A673 (cell line): ENCODE measurements at regions not wholly inside any gene's neighbourhood (a gene's known extent, or its start where the extent isn't known, plus 50 kb on each side); places are given as distances from the start of the nearest gene placed in this dataset.

Source experiments
- BruUV-seq: library from RNA; stranded (reverse); fragments of 400-500 nt; replicated peaks from 2 replicates; lab custom pipeline; 2021; lab: Mats Ljungman, UMichigan
- CTCF ChIA-PET: fragments of 300-600 bp; sonication (Branson Sonifier 250); formaldehyde crosslinking; loops from one replicate; lab custom pipeline; 2022; ENCODE audit warnings: antibody characterized with exemption; lab: Charles Lee
- POLR2A ChIA-PET: fragments of 300-600 bp; sonication (Branson Sonifier 250); formaldehyde crosslinking; loops from one replicate; lab custom pipeline; 2022; ENCODE audit warnings: antibody characterized with exemption; ENCODE audit not compliant: low non-redundant PET; lab: Charles Lee
- DNase-seq: peaks from one replicate; pipeline ENCODE4 v3.0.0-alpha.2; 2015; ENCODE audit warnings: low spot score
- H3K27ac ChIP-seq: fragments of 200-600 bp; sonication (generic); 2 replicates; pipeline ENCODE4 v1.5.1; 2016; ENCODE audit warnings: mixed run types, low read depth, mild to moderate bottlenecking, mixed read lengths, antibody characterized with exemption, low read length; ENCODE audit not compliant: poor library complexity, severe bottlenecking
- H3K27me3 ChIP-seq: fragments of 200-600 bp; sonication (generic); replicated peaks from 2 replicates; pipeline ENCODE4 v1.6.1; 2017; ENCODE audit warnings: mixed run types, low read depth, mild to moderate bottlenecking, mixed read lengths, antibody characterized with exemption, low read length; ENCODE audit not compliant: insufficient read depth, poor library complexity
- H3K36me3 ChIP-seq: fragments of 200-600 bp; sonication (generic); 2 replicates; pipeline ENCODE4 v1.6.1; 2016; ENCODE audit warnings: mixed run types, mild to moderate bottlenecking, mixed read lengths, antibody characterized with exemption, low read length; ENCODE audit not compliant: insufficient read depth, poor library complexity, severe bottlenecking
- H3K4me1 ChIP-seq: fragments of 200-600 bp; sonication (generic); 2 replicates; pipeline ENCODE4 v1.6.1; 2017; ENCODE audit warnings: mixed run types, mild to moderate bottlenecking, mixed read lengths, antibody characterized with exemption, low read length; ENCODE audit not compliant: insufficient read depth, poor library complexity, severe bottlenecking
- H3K4me3 ChIP-seq: fragments of 200-600 bp; sonication (generic); 2 replicates; pipeline ENCODE4 v1.5.1; 2016; ENCODE audit warnings: low read depth, mixed run types, mild to moderate bottlenecking, mixed read lengths, low read length; ENCODE audit not compliant: poor library complexity, severe bottlenecking
- H3K9me3 ChIP-seq: fragments of 200-600 bp; sonication (generic); 2 replicates; pipeline ENCODE4 v1.6.1; 2016; ENCODE audit warnings: mixed run types, low read depth, mild to moderate bottlenecking, mixed read lengths, antibody characterized with exemption, low read length; ENCODE audit not compliant: poor library complexity, severe bottlenecking
- CTCF ChIP-seq: fragments of 300-800, 200-600 bp; sonication (generic); conservative IDR thresholded peaks from 2 replicates; pipeline ENCODE4 v1.5.1; 2017; ENCODE audit warnings: low read depth, mild to moderate bottlenecking, antibody characterized with exemption, low read length, moderate library complexity, mixed read lengths
- EZH2 ChIP-seq: fragments of 200-600 bp; sonication (generic); IDR thresholded peaks from 2 replicates; pipeline ENCODE4 v1.6.1; 2017; ENCODE audit warnings: borderline replicate concordance, low read depth, mild to moderate bottlenecking, mixed read lengths, antibody characterized with exemption, low read length; ENCODE audit not compliant: poor library complexity, severe bottlenecking
- intact Hi-C: fragments of 100-400 bp; cut with micrococcal nuclease; formaldehyde crosslinking; loops from one replicate; pipeline ENCODE4 v1.10.0; 2022; ENCODE audit not compliant: unreplicated experiment

- Histone ChIP-seq H3K36me3 (no peaks in the 10 kb centered on the region), H3K27ac (no peak overlapping the region), H3K9me3 (no peaks in the 10 kb centered on the region), H3K4me1 (no peaks in the 10 kb centered on the region), H3K4me3 (no peak overlapping the region), H3K27me3 (no peaks in the 10 kb centered on the region)
- ChIA-PET POLR2A (no interaction called here), CTCF (no interaction called here)
- intact Hi-C loops: no loop called here
- no peak for DNase-seq
- TF ChIP-seq CTCF: no peak
- no peak for TF ChIP-seq EZH2
- BruUV-seq: no TSS peak
Observed at GRCh38 chr21:41566500-41567014, 58.6 kb upstream of the TMPRSS2 start.

DNA sequence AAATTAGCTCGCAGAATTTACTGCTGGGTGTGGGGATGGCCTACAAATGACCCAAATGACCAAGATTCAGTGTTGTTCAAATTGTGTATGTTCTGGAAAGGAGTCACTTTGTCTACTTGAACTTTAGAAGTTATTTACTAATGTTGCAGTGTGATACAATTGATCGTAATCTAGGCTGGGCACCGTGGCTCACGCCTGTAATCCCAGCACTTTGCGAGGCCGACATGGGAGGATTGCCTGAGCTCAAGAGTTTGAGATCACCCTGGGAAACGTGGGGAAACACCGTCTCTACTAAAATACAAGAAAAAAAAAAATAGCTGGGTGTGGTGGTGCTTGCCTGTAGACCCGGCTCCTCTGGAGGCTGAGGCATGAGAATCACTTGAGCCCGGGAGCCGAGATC lies 57.6 kb upstream of the TMPRSS2 start:
- H3K9me3 ChIP-seq: no peaks in the 10 kb centered on the region
- no peak for TF ChIP-seq EZH2
- TF ChIP-seq CTCF: no peak
- BruUV-seq: no TSS peak
- ChIA-PET POLR2A (no interaction called here), CTCF (no interaction called here)
- H3K4me1 ChIP-seq: no peaks in the 10 kb centered on the region
- intact Hi-C loops: no loop called here
- H3K27me3 ChIP-seq: no peaks in the 10 kb centered on the region
- no peaks in the 10 kb centered on the region for H3K36me3 ChIP-seq
- H3K27ac ChIP-seq: no peak overlapping the region
- no peak for DNase-seq
- H3K4me3 ChIP-seq: no peak overlapping the region

- TF ChIP-seq CTCF: no peak
- no peak for TF ChIP-seq EZH2
- Histone ChIP-seq H3K36me3 (no peaks in the 10 kb centered on the region), H3K4me3 (no peak overlapping the region), H3K4me1 (no peaks in the 10 kb centered on the region), H3K27ac (no peak overlapping the region), H3K9me3 (no peaks in the 10 kb centered on the region), H3K27me3 (no peaks in the 10 kb centered on the region)
- no peak for DNase-seq
- intact Hi-C loops: no loop called here
- ChIA-PET CTCF (no interaction called here), POLR2A (no interaction called here)
- BruUV-seq: no TSS peak
Observed at GRCh38 chr21:41564871-41565274, 56.9 kb upstream of the TMPRSS2 start.
